ENCODE measurements at regions not wholly inside any gene's neighbourhood (a gene's known extent, or its start where the extent isn't known, plus 50 kb on each side); places are given as distances from the start of the nearest gene placed in this dataset.
"Not testable (repeated sequence)": the region's sequence is repeated elsewhere in the genome, so short reads cannot be mapped to it uniquely, and the experiment has no call there.

DNA sequence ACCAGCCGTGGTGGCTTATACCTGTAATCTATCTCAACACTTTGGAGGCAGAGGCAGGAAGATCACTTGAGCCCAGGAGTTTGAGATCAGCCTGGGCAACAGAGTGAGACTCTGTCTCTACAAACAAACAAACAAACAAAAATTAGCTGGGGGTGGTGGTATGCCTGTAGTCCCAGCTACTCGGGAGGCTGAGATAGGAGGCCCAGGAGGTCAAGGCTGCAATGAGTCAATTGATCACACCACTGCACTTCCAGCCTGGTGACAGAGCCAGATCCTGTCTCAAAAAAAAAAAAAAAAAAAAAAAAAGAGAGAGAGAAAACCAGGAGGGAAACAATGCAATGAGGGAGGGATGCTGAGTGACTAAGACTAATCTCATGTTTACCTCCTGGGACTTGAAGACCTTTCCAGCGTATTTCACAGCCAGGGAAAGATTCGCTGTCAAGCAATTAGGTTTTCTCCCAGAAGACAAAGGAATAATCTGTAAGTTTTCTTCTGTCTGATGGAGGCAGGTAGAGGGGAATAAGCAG is 51.1 kb upstream of the MIER3 start:
- DNase-seq (ENCODE audit: low read depth in 3 of 3): no peak

DNA sequence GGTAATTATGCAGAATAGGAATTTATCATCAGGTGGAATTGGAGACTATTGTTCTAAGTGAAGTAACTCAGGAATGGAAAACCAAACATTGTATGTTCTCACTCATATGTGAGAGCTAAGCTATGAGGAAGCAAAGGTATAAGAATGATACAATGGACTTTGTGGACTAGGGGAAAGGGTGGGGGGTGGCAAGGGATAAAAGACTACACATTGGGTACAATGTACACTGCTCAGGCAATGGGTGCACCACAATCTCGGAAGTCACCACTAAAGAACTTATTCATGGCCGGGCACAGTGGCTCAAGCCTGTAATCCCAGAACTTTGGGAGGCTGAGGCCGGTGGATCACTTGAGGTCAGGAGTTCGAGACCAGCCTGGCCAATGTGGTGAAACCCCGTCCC is 51.6 kb upstream of the MIER3 start:
- not testable (repeated sequence) for DNase-seq (ENCODE audit: low read depth in 3 of 3)

DNA sequence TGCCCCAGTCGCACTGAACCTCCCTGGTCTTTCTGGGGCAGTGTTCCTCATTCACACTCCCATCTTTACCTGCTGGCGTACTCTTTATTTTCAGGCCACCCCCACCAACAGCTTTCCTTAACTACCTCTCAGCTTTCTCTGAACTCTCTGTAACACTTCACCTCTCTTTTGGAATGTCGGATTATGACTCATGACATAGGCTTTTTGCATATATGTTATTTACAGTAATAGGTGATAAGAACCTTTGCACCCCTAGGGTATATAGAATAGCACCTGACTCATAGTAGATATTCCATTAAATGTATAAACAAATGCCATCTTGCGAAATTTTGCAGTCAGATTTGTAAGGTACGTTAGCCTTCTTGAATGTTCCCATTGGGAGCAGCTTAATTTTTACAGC is 52.9 kb upstream of the MIER3 start:
- no peak for DNase-seq (ENCODE audit: low read depth in 3 of 3)

DNA sequence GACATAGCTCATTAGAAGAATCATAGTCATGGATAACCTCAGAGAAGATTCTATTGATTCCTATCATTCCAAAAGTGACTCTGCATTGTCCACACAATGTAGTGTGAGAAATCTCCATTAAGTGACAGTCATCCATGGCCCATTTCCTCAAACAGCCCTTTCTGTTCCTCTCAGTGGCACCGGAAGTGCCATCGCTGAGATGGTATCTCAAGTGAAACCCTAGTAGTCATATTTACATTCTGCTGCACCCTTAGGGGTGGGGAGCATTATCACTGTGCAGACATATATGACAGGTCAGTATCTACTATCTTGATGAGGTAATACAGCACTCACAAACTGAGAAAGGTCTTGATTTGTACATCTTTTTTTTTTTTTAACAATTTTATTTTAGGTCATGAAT is 55.4 kb upstream of the MIER3 start:
- no peak for DNase-seq (ENCODE audit: low read depth in 3 of 3)

DNA sequence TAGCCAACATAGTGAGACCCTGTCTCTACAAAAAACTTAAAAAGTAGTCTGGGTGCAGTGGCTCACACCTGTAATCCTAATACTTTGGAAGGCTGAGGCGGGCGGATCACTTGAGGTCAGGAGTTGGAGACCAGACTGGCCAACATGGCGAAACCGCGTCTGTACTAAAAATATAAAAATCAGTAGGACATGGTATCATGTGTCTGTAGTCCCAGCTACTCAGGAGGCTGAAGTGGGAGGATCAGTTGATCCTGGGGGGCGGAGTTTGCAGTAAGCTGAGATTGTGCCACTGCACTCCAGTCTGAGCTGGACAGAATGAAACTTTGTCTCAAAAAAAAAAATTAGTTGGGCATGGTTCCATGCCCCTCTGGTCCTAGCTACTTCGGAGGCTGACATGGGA is 57.9 kb upstream of the MIER3 start:
- DNase-seq (ENCODE audit: low read depth in 3 of 3): no peak

DNA sequence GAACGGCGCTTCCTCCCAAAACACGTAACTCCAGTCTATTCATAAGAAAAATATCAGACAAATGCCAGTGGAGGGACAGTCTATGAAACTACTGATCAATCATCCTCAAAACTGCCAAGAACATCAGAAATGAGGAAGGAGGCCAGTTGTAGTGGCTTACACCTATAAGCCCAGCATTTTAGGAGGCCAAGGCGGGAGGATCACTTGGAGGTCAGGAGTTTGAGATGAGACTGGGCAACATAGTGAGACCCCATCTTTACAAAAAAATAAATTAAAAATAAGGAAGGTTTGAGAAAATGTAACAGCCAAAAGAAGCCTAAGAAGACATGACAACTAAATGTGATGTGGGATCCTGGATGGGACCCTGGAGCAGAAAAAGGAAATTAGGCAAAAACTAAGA is 58.9 kb upstream of the MIER3 start:
- DNase-seq (ENCODE audit: low read depth in 3 of 3): no peak

DNA sequence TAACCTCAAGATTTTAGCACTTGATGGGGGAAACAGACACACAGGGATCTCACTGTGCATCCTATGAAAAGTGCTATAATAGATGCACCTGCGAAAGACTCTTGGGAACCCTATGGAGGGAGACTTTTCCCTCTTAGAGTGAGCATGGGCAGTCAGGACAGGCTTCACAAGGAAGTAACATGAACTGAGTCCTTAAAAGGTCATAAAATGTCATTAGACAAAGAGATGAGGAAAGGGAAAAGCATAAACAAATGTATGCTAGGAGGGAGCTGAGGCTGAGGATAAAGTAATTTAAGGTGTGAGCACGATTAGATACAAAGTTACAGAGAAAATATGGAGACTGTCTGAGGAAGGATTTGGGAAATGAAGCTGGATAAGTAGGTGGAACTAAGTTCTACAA is 60.6 kb upstream of the MIER3 start:
- DNase-seq (ENCODE audit: low read depth in 3 of 3): no peak

DNA sequence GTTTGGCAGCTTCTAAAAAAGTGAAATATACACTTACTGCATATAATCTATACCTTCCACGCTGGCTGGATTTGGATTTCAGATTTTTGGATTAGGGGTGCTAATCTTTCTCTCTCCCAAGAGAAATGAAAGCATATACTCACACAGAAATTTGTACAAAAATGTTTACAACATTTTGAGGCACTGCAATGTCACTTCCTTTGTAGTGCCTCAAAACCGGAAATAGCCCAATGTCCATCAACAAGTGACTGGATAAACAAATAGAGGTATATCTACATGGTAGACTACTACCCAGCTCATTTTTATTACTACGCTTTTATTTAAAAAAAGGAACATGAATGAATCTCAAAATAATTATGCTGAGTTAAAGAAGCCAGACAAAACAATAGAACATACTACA is 74.0 kb upstream of the MIER3 start:
- DNase-seq (ENCODE audit: low read depth in 3 of 3): no peak

DNA sequence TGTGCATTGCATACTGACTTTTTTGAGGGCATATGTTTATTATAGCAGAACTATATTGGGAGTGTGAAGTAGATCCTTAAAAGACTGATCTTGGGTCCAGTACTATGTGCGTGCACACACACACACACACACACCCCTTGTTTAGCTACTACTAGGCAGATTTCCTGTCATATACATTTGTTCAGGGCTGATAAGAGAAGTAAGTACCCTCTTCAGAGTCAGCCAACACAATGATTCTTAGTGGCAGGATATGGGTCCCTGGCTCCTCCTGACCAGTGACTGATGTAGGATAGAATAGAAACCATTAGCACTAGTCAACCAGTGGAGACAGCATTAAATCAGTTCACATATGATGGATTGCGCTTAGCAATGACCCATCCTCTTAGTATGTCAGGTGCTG is 76.2 kb upstream of the MIER3 start:
- no peak for DNase-seq (ENCODE audit: low read depth in 3 of 3)

DNA sequence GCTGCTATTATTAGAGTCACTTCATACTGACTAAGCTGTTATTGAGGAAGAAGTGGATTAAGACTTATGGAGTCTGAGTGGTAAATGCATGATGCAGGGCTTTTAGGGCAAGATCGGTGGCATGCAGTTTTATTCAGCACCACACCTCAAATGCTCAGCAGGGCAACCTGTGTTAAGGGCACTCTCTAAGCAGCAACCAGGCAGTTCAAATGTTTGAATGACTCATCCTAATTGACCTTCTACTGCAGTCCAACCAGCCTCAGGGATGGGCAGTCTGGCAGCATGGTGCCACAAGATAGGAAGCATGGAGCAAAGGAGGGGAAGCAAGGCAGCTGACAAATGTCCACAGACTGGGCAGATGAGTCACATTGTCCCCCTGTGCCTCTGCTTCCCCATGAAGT is 80.2 kb upstream of the MIER3 start:
- no peak for DNase-seq (ENCODE audit: low read depth in 3 of 3)

DNA sequence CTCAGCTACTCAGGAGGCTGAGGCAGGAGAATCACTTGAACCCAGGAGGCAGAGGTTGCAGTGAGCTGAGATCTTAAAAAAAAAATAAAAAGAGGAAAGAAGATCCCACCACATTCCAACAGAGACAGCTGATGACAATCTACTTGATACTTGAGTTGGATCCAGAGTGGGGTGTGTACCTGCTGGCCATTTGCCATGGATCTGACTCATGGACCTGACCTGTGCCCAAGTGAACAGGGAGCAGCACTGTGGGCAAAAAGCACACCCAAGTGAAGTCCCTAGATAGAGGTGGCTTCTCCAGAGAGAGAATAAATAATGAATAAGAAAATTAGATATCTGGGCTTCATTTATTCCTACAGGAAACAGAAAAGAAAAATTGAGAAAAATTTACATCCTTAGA is 81.2 kb upstream of the MIER3 start:
- DNase-seq (ENCODE audit: low read depth in 3 of 3): no peak

DNA sequence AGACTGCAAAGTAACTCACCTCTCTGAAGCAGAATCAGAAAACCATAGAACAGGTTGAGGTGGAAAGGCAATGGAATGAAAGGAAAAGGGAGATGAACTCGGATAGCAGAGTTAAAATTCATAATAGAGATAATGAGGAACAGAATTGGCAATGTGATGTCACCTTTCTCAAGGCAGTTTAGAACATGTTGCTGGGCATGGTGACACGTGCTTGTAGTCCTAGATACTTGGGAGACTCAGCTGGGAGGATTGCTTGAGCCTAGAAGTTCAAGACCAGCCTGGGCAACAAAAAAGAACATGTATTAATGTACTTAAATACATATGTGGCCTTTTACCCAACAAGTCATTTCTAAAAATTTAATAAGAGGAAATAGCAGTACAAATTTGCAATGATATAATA is 81.6 kb upstream of the MIER3 start:
- DNase-seq (ENCODE audit: low read depth in 3 of 3): no peak

DNA sequence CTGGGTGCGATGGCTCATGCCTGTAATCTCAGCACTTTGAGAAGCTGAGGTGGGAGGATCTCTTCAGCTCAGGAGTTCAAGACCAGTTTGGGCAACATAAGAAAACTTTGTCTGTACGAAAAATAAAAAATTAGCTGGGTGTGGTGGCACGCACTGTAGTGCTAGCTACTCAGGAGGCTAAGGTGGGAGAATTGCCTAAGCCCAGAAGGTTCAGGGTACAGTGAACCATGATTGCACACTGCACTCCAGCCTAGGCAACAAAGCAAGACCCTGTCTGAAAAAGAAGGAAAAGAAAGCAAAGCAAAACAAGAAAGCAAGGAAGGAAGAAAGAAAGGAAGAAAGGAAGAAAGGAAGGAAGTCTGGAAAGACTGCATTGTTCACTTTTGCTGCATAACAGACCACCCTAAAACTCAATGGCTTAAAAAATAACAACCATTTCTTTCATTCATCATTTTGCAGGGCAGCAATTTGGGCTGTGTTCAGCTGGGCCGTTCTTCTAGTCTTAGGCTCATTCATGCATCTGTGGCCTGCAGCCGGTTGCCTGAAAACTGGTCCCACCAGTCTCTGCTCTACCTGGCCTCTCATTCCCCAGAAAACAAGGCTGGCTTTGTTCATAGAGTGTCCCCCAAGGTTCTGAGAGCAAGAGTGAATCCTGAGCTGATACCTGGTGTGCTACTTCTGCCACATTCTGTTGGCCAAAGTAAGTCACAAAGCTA is 82.4 kb upstream of the MIER3 start:
- DNase-seq (ENCODE audit: low read depth in 3 of 3): no peak

DNA sequence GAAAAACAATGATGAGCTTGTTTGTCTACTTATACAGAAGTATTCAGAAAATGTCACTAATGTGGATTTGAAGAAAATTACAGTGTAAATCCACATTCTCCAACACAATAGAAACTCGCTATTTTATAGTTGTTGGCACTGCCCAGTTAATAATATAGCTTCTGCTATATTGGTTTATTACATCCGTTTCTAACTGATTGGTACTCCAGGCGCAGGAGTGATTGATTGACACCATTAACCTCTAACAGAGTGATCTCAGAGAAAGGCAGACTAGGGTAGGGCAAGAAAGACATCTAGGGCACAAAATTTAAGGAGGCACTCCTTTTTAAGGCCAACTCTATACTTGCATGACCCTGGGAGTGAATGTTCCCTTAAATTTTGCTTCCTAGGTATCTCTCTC is 84.0 kb upstream of the MIER3 start:
- DNase-seq (ENCODE audit: low read depth in 3 of 3): no peak

DNA sequence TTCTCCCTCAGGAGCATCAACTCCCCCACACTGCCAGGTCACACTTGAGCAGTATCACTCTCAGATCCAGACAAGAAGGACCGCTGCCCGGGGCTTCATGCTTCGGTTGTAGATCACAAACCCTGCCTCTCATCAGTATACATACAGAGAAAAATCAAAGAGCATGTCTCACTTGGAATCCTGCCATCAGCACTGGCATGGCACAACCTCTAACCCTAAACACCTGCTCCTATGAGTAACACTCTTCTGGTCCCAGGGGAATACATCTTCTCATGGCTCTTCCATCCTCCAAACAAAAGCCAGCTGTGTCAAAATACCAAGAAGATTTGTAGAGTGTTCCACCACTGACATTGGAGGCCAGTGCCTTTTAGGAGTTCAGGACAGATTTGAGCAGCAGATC is 84.8 kb upstream of the MIER3 start:
- no peak for DNase-seq (ENCODE audit: low read depth in 3 of 3)

DNA sequence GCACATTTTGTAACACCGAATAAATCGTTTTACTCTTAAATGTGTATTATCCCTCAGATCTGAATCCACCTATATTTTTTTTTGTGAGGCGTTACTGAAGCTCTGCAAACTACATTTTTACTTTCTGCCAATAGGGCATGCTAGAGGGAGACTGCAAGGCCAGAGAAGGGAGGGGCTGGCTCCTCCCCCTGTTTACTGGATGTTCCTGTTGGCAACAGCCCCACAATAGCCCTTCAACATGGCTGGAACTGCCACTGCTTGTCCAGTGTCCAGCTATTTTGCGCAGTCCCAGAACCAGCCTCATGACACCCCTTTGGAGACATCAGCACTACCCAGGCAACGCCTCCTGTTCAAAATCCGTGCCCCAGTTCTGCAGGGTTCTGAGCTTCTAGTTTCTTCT is 85.4 kb upstream of the MIER3 start:
- DNase-seq (ENCODE audit: low read depth in 3 of 3): no peak

DNA sequence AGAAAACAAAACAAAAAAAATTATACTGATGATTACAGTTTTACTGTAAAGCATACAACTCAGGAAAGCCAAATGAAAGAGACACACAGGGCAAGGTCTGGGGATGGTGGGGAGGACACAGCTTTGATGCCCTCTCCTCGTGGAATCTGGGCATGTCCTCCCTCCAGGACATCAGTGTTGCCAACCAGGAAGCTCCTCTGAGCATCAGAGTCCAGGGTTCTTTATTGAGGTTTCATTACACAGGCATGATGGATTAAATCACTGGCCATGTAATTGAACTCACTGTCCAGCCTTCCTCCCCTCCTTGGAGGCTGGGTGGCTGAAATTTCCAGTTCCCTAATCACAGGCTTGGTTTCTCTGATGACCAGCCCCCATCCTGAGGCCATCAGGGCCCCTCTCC is 89.6 kb upstream of the MIER3 start:
- DNase-seq (ENCODE audit: low read depth in 3 of 3): no peak

DNA sequence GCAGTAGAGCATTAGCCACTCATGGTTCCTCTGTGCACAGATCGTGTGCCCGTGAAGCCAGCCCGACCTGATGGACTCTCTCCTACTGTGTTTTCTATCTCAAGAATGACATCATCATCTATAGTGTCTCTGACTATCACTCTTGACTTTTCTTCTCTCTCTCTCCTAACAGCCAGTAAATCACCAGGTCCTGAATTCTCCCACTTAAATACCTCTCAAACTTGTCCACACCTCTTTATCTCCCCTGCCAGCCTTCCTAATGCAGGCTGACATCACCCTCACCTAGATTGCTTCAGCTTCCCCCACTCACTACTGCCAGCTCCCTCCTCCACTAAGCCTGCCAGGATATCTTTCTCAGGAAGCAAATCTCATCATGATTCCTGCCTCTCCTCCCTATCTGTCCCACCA is 90.6 kb upstream of the MIER3 start:
- no peak for DNase-seq (ENCODE audit: low read depth in 3 of 3)

DNA sequence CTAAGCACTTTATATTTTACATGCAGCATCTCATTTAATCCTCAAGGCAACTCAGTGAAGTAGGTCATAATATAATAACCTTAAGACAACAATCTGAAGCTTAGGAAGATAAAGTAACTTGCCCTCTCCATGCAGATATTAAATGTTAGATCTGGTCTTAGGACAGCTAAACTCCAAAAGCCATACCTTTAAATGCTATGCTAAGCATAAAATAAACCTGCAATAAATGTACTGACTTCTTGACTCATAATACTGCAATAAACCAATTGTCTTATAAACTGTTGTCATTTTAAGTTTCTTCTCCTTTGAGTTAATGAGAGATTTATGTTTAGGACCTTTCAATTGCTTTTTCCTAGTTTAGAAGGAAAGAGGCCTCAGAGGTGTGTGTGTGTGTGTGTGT is 102.2 kb upstream of the MIER3 start:
- DNase-seq (ENCODE audit: low read depth in 3 of 3): no peak

DNA sequence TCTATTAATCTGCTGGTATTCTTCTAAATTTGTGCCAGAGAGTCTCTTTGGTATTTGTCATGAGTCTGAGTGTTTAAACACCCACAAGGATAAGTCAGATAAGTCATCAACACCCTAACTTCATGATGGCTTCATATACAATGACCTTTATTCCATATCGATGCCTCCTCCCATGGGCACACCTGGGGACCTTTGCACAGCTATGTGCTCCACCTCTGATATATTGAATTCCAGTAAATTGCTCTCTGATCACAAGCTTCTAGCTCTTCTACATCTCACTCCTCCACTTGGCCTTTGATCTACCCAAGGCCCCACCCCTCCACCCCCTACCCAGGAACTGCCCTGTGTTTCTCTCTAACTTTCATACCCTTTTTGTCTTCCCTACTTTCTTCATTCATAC is 102.7 kb upstream of the MIER3 start:
- no peak for DNase-seq (ENCODE audit: low read depth in 3 of 3)

DNA sequence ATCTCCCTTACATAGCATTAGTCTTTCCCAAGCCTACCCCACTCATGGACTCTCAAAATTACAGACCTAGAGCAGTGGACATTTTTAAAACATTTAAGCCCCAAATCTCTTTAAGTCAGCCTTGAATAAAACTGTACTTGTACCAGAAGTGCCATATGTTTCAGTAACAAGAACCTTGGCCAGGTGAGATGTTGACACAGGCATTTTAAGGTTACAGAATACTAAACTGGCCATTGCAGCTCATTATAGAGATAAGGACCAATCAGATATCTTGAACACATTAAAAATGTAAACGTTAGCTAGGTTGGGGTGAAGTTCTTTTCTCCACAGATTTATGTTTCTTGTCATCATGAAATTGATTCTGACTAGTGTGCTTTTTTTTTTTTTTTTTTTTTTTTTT is 103.8 kb upstream of the MIER3 start:
- DNase-seq (ENCODE audit: low read depth in 3 of 3): no peak

DNA sequence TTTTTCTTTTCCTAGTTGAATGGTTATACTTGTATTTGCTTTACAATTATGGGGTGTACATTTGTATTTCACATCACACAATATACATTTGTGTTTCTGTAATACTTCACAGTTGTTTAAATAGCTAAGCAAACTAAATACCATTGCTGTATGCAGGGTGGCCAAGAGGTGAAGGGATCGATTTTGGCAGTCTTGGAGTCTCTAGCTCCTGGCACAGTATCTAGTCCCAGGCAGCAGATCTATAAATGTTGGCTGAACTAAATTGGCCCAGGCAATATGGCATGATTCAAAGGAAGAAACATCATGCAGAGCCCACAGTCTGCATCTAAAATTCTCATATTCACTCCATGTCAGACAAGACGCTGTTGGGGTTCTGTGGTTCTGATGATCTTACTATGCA is 110.1 kb upstream of the GPBP1 start:
- no peak for DNase-seq (ENCODE audit: low read depth in 3 of 3)

DNA sequence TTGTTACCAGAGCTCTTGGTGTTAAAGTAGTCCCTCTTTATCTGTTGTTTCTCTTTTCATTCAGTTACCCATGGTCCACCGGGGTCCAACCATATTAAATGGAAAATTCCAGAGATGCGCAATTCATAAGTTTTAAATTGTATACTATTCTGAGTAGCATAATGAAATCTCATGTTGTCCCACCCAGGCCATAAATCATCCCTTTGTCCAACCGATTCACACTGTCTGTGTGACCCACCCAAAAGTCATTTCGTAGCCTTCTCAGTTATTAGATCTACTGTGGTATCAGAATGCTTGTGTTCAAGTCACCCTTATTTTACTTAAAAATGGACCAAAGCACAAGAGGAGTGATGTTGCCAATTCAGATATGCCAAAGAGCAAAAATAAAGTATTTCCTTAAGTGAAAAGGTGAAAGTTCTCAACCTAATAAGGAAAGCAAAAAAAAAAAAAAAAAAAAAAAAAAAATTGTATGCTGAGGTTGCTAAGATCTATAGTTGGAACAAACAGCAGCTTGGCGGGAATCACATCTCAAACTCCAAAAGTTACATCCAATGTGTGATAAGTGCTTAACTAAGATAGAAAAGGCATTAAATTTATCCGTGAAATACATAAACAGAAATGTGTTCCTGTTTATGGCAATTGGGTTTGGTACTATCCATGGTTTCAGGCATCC is 106.8 kb upstream of the GPBP1 start:
- DNase-seq (ENCODE audit: low read depth in 3 of 3): no peak

DNA sequence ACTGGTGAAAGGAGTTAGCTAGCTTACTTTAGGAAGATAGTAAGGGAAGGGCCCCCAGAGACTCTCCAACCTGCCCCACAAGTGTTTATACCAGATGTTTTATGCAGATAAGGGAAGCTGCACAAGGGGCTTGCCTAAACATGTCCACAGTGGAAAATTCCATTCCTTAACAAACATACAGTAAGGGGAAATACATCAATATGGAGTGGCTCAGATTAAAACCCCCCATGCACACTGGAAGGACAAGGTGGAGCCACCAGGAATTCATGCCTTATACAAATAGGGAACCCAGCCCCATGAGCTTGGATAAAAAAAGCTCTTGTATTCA is 106.3 kb upstream of the GPBP1 start:
- no peak for DNase-seq (ENCODE audit: low read depth in 3 of 3)
